ENCODE measurements at regions not wholly inside any gene's neighbourhood (a gene's known extent, or its start where the extent isn't known, plus 50 kb on each side); places are given as distances from the start of the nearest gene placed in this dataset.
A peak's percentile ranks its signal among the peaks of the same experiment; 100 is the strongest.

DNA sequence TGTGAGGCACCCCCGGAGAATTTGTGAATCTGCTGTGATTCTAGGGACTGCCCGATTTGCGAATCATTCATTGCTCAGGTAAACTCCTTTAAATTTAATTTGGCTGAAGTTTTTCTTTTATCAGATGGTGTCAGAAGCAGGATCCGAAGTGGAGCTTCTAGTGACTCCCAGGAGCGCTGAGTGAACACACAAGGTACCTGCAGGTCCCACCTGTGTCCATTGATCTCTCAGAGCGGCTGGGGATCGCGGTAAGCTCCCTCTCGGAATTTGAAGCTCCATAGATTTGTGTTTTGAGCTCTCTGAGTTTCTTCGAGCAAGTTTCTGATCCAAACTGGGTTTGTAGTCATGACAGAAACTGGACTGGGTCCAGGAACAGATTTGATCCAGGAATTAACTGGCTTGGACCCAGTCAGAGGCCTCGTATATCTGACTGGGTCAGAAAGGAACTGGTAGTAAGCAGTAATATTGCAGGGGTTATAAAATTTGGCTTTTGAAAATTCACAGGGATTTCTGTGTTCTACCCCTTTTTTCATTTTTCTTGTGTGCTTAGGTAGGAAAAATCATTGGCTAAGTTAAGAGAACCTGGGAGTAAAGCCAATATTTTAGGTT is 56.2 kb upstream of the EDEM3 start:
- no peak overlapping the region for H3K4me3 ChIP-seq (ENCODE audit: low read depth, low read length)
- TF ChIP-seq, protein P1, sequence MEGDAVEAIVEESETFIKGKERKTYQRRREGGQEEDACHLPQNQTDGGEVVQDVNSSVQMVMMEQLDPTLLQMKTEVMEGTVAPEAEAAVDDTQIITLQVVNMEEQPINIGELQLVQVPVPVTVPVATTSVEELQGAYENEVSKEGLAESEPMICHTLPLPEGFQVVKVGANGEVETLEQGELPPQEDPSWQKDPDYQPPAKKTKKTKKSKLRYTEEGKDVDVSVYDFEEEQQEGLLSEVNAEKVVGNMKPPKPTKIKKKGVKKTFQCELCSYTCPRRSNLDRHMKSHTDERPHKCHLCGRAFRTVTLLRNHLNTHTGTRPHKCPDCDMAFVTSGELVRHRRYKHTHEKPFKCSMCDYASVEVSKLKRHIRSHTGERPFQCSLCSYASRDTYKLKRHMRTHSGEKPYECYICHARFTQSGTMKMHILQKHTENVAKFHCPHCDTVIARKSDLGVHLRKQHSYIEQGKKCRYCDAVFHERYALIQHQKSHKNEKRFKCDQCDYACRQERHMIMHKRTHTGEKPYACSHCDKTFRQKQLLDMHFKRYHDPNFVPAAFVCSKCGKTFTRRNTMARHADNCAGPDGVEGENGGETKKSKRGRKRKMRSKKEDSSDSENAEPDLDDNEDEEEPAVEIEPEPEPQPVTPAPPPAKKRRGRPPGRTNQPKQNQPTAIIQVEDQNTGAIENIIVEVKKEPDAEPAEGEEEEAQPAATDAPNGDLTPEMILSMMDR (IDR thresholded peaks at IDR 0.05; ENCODE audit: low read depth, low read length, missing control alignments), result no peak
- no peak for DNase-seq (ENCODE audit: low read depth)
- in situ Hi-C loops (cut with HindIII; ENCODE audit: low sequenced_read_pairs), result loop anchor here (25.0 kb wide), 1 partner anchor 176 kb away; no protein-coding TSS in a partner anchor

- no peak for DNase-seq (ENCODE audit: low read depth)
- in situ Hi-C loops (cut with HindIII; ENCODE audit: low sequenced_read_pairs), result loop anchor here (25.0 kb wide), 1 partner anchor 181 kb away; no protein-coding TSS in a partner anchor
- H3K4me3 ChIP-seq (ENCODE audit: low read depth, low read length), result no peak overlapping the region
- TF ChIP-seq, protein P1 (IDR thresholded peaks at IDR 0.05; ENCODE audit: low read depth, low read length, missing control alignments), result no peak
Observed at GRCh38 chr1:184806296-184806721, 51.7 kb upstream of the EDEM3 start.

DNA sequence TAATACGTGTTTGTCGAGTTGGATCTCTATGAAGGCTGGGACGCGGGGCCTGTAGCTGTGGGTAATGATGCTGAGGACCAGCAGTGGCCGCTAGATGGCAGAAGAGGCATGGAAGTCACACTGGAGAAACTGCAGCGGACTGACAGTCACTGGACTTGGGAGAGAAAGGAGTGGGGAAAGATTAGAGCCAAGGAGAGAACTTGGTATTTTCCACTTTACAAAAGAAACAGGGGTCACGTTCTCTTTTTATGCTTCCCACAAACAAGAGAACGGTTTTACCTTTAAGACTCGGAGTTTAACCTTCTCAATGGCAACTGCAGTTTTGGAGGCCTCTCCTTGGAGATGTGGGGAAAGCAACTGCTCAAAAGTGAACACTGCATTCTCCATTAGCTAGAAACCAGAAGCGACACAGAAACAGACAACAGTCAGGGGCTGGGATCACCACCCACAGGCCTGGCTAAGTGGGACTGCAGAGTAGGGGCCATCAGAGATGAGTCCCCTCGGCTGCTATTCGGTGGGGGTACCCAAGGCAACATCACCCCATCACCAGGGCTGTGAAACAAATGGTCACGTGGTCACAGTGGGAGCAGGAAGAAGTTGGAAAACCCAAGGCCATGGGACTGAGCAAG is 51.1 kb upstream of the EDEM3 start:
- TF ChIP-seq, protein P1 (IDR thresholded peaks at IDR 0.05; ENCODE audit: low read depth, low read length, missing control alignments), result peak; percentile 84
- DNase-seq (ENCODE audit: low read depth), result peak; percentile 85
- in situ Hi-C loops (cut with HindIII; ENCODE audit: low sequenced_read_pairs), result loop anchor here (25.0 kb wide), 1 partner anchor 182 kb away; no protein-coding TSS in a partner anchor
- no peak overlapping the region for H3K4me3 ChIP-seq (ENCODE audit: low read depth, low read length)

All from astrocyte of the cerebellum (primary cell).